GM18909 (cell line): ENCODE measurements at regions not wholly inside any gene's neighbourhood (a gene's known extent, or its start where the extent isn't known, plus 50 kb on each side); places are given as distances from the start of the nearest gene placed in this dataset.

Source experiments
- ATAC-seq: cut with Tn5 transposase; IDR thresholded peaks from one replicate; pipeline ENCODE4 v1.9.1; 2021; ENCODE audit warnings: mild to moderate bottlenecking; ENCODE audit not compliant: unreplicated experiment, poor library complexity

- no peak for ATAC-seq
These were observed 57.2 kb downstream of the NKX6-1 start for GRCh38 chr4:84441758-84442377.

- no peak for ATAC-seq
These were observed 59.1 kb downstream of the NKX6-1 start for GRCh38 chr4:84439996-84440395.

DNA sequence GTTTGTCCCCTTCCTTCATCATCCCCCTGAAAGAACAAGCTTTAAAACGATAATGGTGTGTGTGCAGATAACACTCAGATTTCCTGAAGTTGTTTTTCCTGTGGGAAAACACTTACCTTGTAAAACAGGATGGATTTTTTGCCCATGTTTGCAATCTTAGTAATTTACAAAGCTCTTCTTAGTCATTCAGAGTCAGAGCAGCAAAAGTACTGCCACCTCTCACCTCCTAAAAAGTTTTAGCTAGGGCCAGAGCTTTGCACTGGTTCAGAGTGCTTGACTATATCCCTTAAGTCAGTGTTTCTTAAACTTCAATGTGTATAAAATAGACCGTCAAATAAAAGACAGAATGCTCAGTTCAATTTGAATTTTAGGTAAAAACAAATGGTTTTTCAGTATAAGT is 62.3 kb downstream of the NKX6-1 start:
- ATAC-seq, result no peak

- no peak for ATAC-seq
These were observed 64.7 kb downstream of the NKX6-1 start for GRCh38 chr4:84434344-84434743.

DNA sequence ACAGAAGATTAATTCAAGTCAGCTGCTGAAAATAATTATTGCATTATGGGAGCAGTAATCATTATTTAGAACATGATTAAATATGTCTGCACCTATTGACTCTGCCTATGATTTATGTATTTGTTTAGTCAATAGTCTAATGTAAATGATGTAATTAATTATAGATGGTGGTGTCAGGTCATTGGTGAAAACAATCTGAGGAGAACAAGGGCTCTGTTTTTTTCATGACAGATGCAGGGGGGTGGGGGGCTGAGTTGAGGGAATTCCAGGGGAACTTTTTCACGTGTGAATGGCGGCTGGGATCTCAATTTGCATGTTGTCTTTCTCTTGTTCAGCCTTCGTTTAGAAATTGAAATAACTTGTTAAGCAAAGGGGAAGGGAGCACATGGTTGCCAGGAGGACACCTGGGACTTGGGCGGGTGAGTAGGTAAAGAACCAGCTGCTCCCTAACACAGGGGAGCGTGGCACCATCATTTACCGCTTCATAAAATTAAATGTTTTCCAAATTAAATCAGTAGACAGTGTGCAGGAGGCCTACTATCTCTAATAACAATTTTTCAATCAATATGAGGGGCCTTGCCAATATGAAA is 65.4 kb downstream of the NKX6-1 start:
- ATAC-seq, result no peak

GRCh38 chr4:84432713-84433112 is 66.4 kb downstream of the NKX6-1 start:
- no peak for ATAC-seq

GRCh38 chr4:84420608-84421007 is 78.5 kb downstream of the NKX6-1 start:
- ATAC-seq, result no peak

GRCh38 chr4:84419201-84419600 is 79.9 kb downstream of the NKX6-1 start:
- ATAC-seq, result no peak

- ATAC-seq, result no peak
These were observed 80.9 kb downstream of the NKX6-1 start for GRCh38 chr4:84417997-84418709.

DNA sequence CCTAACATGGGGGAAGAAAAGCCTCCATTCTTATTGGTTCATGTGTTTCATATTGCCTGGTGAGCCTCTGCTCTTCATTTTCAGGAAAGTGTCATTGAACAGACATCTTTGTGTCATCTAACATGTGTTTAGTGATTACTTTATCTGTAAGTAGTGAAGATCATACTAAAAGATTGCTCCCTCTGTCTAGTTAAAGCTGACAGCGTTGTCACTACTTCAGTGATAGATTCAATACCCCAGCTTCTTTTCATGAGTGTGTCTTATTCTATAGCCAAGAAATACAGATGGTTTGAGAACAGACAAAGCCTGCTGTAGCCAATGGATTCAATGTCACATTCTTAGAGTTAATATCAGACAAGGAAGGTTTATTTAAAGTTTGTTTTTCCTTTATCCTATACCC is 85.1 kb downstream of the NKX6-1 start:
- ATAC-seq, result no peak

DNA sequence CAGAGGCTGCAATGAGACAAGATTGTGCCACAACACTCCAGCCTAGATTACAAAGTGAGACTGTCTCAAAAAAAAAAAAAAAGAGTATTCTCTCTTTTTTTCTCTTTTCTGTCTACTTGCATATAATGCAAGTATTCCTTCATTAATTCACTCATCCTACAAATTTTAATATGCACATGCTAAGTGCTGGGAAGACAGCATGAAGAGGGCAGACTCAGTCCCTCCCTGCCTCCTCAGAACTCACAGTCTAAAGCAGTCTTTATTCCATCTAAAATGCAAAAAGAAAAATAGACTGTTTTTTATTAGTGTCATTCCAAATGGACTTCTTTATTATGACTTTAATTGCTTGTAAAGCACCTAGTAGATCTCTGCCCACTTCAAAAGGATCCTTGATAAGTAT is 85.6 kb downstream of the NKX6-1 start:
- no peak for ATAC-seq

- no peak for ATAC-seq
These were observed 87.0 kb downstream of the NKX6-1 start for GRCh38 chr4:84412062-84412461.

- no peak for ATAC-seq
These were observed 91.3 kb downstream of the NKX6-1 start for GRCh38 chr4:84407554-84408407.

GRCh38 chr4:84403656-84404055 is 95.4 kb downstream of the NKX6-1 start:
- no peak for ATAC-seq

DNA sequence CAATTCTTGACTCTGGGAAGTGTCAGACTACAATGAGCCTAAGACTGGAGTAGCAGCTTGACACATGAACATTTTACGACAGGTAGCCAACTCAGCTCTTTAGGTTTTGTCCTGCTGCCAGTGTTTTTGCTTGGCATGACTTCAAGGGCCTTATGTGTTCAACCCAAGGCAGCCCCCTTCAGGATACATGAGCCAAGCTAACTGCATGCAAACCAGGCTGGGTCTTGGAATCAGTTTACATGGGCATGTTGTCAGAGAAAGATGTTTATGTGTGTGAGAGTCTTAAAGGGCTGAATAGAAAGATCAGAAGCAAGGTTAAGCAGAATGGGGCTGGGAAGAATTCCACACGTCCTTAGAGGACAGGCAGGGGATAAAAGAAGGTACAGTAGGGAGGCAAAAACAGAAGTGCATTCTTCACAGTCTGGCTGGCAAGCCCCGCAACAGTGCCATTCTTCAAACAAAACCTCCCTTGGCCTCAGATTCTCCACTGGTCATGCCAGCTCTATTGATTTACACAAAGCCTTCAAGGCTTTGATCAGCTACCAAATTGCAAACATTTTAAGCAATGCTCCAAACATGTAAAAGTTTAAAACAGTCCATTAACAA is 97.3 kb downstream of the NKX6-1 start:
- no peak for ATAC-seq

DNA sequence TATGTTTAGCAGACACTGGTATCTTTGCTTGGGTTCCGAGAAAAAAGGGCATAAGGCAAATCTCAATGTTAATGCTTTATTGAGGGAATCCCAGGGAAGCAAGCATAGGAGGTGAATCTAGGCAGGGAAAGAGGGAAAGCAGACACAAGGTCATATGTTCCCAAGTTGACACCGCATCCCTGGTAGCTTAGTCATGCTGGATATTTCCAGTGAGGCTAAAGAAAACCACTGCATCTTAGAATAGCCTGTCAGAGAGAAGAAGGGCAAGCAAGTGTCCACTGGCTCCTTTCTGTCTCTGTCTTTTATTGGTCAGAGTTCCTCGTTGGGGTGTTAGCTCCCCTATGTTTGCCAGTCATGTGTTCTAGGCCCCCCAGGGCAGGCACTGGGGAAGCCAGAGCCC is 104.7 kb downstream of the NKX6-1 start:
- ATAC-seq, result no peak

GRCh38 chr4:84392951-84393590 is 106.0 kb downstream of the NKX6-1 start:
- no peak for ATAC-seq

- ATAC-seq, result no peak
These were observed 109.7 kb downstream of the NKX6-1 start for GRCh38 chr4:84389406-84389805.

DNA sequence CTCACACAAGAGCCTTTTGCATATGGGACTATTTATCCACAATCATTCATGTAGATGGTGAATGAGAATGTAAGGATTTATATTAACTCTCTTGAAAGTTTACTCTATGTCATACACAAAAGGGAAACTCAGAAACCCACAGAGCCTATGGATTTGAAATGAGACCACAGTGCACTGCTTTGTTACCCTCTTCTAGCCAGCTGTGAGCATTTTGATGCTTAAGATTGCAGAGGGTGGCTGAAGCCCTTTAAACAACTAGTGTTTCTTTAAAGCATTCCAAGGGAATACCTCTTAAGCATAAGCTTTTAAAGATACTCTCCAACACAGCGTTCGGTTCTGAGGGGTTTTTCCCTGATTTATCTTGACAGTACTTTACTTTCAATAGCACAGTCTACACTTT is 113.9 kb downstream of the NKX6-1 start:
- no peak for ATAC-seq

DNA sequence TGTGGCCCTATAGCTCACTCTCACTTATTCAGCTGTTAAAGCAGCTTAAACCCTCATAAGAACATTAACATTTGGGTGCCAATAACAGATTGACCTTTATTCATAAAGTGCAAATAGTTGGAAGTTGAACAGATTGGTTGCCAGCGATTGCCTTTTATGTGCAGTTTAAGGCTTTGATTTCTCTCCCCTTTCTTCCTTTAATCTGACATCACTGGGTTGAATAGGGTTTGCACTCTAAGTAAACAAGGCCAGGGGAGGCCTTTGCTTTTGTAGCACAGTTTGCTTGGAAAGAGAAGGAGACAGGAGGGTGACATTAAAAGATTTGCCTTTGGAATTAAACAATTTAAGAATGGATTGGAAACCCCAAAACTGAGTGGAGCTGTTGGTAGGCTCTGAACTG is 114.3 kb downstream of the NKX6-1 start:
- no peak for ATAC-seq
